GM23248 (cell line): ENCODE measurements at regions not wholly inside any gene's neighbourhood (a gene's known extent, or its start where the extent isn't known, plus 50 kb on each side); places are given as distances from the start of the nearest gene placed in this dataset.

Source experiments
- EZH2 ChIP-seq: fragments of 200-600 bp; sonication (generic); IDR thresholded peaks from 2 replicates; pipeline ENCODE4 v1.6.1; 2018; ENCODE audit warnings: antibody characterized with exemption, mild to moderate bottlenecking; ENCODE audit not compliant: insufficient read depth, poor library complexity, severe bottlenecking
- EZH2phosphoT487 ChIP-seq: fragments of 200-600 bp; sonication (generic); IDR thresholded peaks from 2 replicates; pipeline ENCODE4 v1.6.1; 2018; ENCODE audit warnings: antibody characterized with exemption, moderate library complexity, mild to moderate bottlenecking, low read depth; ENCODE audit not compliant: insufficient read depth

GRCh38 chr16:79536958-79537357 is 63.6 kb downstream of the MAF start:
- no peak for TF ChIP-seq EZH2phosphoT487
- TF ChIP-seq EZH2 = no peak
